Fibroblast of lung (primary cell): ENCODE measurements at regions not wholly inside any gene's neighbourhood (a gene's known extent, or its start where the extent isn't known, plus 50 kb on each side); places are given as distances from the start of the nearest gene placed in this dataset.

Source experiments
- CTCF ChIP-seq, 2 donors: IDR thresholded peaks in 1 of 2; conservative IDR thresholded peaks in 1 of 2; 1 replicate in 1 of 2; 2 replicates in 1 of 2; pipeline ENCODE4 v1.5.1; 2011 to 2012; ENCODE audit warnings: low read length in 2 of 2, control low read depth in 1 of 2, inconsistent platforms in 1 of 2, low read depth in 1 of 2, mild to moderate bottlenecking in 1 of 2
- EZH2 ChIP-seq: IDR thresholded peaks from 2 replicates; pipeline ENCODE4 v1.5.1; 2012; ENCODE audit warnings: low read length, control low read depth, mild to moderate bottlenecking; ENCODE audit errors: missing control alignments

DNA sequence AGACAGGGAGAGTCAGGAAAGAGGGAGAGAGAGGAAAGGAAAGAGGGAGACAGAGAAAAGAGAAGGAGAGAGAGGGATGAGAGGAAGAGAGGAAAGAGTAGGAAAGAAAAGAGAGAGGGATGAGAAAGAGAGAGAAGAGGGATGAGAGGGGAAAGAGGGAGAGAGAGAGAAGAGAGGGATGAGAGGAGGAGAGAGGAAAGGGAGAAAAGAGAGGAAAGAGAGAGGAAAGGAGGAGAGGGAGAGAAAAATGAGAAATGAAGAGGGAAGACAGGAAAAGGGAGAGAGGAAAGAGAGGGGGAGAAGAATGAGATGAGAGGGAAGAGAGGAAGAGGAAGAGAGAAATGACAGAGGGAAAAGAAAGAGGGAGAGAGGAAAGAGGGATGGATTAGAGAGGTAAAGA, 207.0 kb upstream of the SKOR2 start:
- TF ChIP-seq CTCF (conservative IDR thresholded peaks at IDR 0.05 in 1 of 2, IDR thresholded peaks at IDR 0.05 in 1 of 2; ENCODE audit: low read depth in 1 of 2, low read length in 2 of 2) (no peak), EZH2 (no peak)
